PC-9 (cell line): ENCODE measurements at regions not wholly inside any gene's neighbourhood (a gene's known extent, or its start where the extent isn't known, plus 50 kb on each side); places are given as distances from the start of the nearest gene placed in this dataset.

Source experiments
- BruUV-seq: library from RNA; stranded (reverse); fragments of 400-500 nt; replicated peaks from 2 replicates; lab custom pipeline; 2021; lab: Mats Ljungman, UMichigan
- CTCF ChIA-PET: fragments of 300-600 bp; sonication (Branson Sonifier 250); formaldehyde crosslinking; loops from one replicate; lab custom pipeline; 2022; ENCODE audit warnings: antibody characterized with exemption; lab: Charles Lee
- POLR2A ChIA-PET: fragments of 300-600 bp; sonication (Branson Sonifier 250); formaldehyde crosslinking; loops from one replicate; lab custom pipeline; 2022; ENCODE audit warnings: antibody characterized with exemption; ENCODE audit not compliant: unreplicated experiment; lab: Charles Lee
- DNase-seq, 2 experiments: peaks; one replicate each; pipeline versions ENCODE4 v3.0.0 to v3.0.0-alpha.2; 2015 to 2022; ENCODE audit warnings: mixed read lengths in 1 of 2
- H2AFZ ChIP-seq: fragments of 200-600 bp; sonication (generic); 2 replicates; pipeline ENCODE4 v1.8.1; 2017; ENCODE audit warnings: antibody characterized with exemption
- H3F3A ChIP-seq: fragments of 200-600 bp; sonication (generic); 2 replicates; pipeline ENCODE4 v1.8.1; 2017; ENCODE audit warnings: antibody characterized with exemption, mild to moderate bottlenecking, low read depth; ENCODE audit not compliant: insufficient read depth
- H3K27ac ChIP-seq: fragments of 200-600 bp; sonication (generic); 2 replicates; pipeline ENCODE4 v1.6.1; 2016; ENCODE audit warnings: mixed run types
- H3K27me3 ChIP-seq: fragments of 200-600 bp; sonication (generic); 2 replicates; pipeline ENCODE4 v1.6.1; 2016; ENCODE audit warnings: low read depth, mixed run types; ENCODE audit not compliant: insufficient read depth
- H3K36me3 ChIP-seq: fragments of 200-600 bp; sonication (generic); 2 replicates; pipeline ENCODE4 v1.6.1; 2016; ENCODE audit warnings: low read depth, mixed run types
- H3K4me1 ChIP-seq: fragments of 200-600 bp; sonication (generic); replicated peaks from 2 replicates; pipeline ENCODE4 v1.6.1; 2016; ENCODE audit warnings: mixed run types; ENCODE audit not compliant: insufficient read depth
- H3K4me2 ChIP-seq: fragments of 200-600 bp; sonication (generic); 2 replicates; pipeline ENCODE4 v1.6.1; 2017; ENCODE audit warnings: mixed run types
- H3K4me3 ChIP-seq: fragments of 200-600 bp; sonication (generic); 2 replicates; pipeline ENCODE4 v1.6.1; 2016; ENCODE audit warnings: mixed run types
- H3K79me2 ChIP-seq: fragments of 200-600 bp; sonication (generic); 2 replicates; pipeline ENCODE4 v1.6.1; 2017; ENCODE audit warnings: low read depth, mixed run types
- H3K9me2 ChIP-seq: fragments of 200-600 bp; sonication (generic); 2 replicates; pipeline ENCODE4 v1.8.1; 2017; ENCODE audit warnings: mild to moderate bottlenecking; ENCODE audit not compliant: insufficient read depth
- H3K9me3 ChIP-seq: fragments of 200-600 bp; sonication (generic); 2 replicates; pipeline ENCODE4 v1.8.1; 2016; ENCODE audit warnings: low read depth; ENCODE audit not compliant: insufficient read depth
- H4K20me1 ChIP-seq: fragments of 200-600 bp; sonication (generic); 2 replicates; pipeline ENCODE4 v1.8.1; 2017; ENCODE audit not compliant: insufficient read depth
- EZH2 ChIP-seq: fragments of 200-600 bp; sonication (generic); IDR thresholded peaks from 2 replicates; pipeline ENCODE4 v1.8.0; 2017; ENCODE audit warnings: antibody characterized with exemption, low read depth
- intact Hi-C: fragments of 100-400 bp; cut with micrococcal nuclease; formaldehyde crosslinking; loops from one replicate; pipeline ENCODE4 v1.10.0; 2022; ENCODE audit not compliant: unreplicated experiment
- TF ChIP-seq, protein P1 (sequence below): fragments of 200-600 bp; sonication (generic); conservative IDR thresholded peaks from 2 replicates; pipeline ENCODE4 v1.6.1; 2017; ENCODE audit warnings: mixed run types, antibody characterized with exemption, mild to moderate bottlenecking, moderate library complexity

GRCh38 chr5:124650147-124650561 is 96.3 kb downstream of the ZNF608 start:
- H3K9me3 ChIP-seq: no peaks in the 10 kb centered on the region
- DNase-seq: peak in 1 of 2 experiments; percentile 35
- no TSS peak for BruUV-seq
- H3K9me2 ChIP-seq: no peaks in the 10 kb centered on the region
- H4K20me1 ChIP-seq: no peaks in the 10 kb centered on the region
- TF ChIP-seq, protein P1, sequence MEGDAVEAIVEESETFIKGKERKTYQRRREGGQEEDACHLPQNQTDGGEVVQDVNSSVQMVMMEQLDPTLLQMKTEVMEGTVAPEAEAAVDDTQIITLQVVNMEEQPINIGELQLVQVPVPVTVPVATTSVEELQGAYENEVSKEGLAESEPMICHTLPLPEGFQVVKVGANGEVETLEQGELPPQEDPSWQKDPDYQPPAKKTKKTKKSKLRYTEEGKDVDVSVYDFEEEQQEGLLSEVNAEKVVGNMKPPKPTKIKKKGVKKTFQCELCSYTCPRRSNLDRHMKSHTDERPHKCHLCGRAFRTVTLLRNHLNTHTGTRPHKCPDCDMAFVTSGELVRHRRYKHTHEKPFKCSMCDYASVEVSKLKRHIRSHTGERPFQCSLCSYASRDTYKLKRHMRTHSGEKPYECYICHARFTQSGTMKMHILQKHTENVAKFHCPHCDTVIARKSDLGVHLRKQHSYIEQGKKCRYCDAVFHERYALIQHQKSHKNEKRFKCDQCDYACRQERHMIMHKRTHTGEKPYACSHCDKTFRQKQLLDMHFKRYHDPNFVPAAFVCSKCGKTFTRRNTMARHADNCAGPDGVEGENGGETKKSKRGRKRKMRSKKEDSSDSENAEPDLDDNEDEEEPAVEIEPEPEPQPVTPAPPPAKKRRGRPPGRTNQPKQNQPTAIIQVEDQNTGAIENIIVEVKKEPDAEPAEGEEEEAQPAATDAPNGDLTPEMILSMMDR: no peak
- no peak for TF ChIP-seq EZH2
- no peaks in the 10 kb centered on the region for H3K79me2 ChIP-seq
- H3K4me3 ChIP-seq: peak overlapping the region; percentile 63; the same call in 1 of the 2 replicates
- peaks cover 53% of the 10 kb centered on the region for H3K4me1 ChIP-seq
- peak overlapping the region; percentile 88 for H3K4me2 ChIP-seq
- intact Hi-C loops: no loop called here
- peaks cover 38% of the 10 kb centered on the region; the same call in 1 of the 2 replicates for H3F3A ChIP-seq
- ChIA-PET CTCF (no interaction called here), POLR2A (no interaction called here)
- no peak overlapping the region for H2AFZ ChIP-seq
- no peaks in the 10 kb centered on the region for H3K36me3 ChIP-seq
- no peaks in the 10 kb centered on the region for H3K27me3 ChIP-seq
- H3K27ac ChIP-seq: peak overlapping the region; percentile 68

- DNase-seq: peak; percentile 63 to 93
- TF ChIP-seq EZH2: no peak
- TF ChIP-seq, protein P1: no peak
- Histone ChIP-seq H4K20me1 (no peaks in the 10 kb centered on the region), H3K4me3 (peak overlapping the region; percentile 63; the same call in 1 of the 2 replicates), H3K4me1 (peaks cover 48% of the 10 kb centered on the region), H3K9me3 (no peaks in the 10 kb centered on the region), H3K79me2 (no peaks in the 10 kb centered on the region), H2AFZ (no peak overlapping the region), H3K27ac (peak overlapping the region; percentile 68), H3F3A (peaks cover 33% of the 10 kb centered on the region; the same call in 1 of the 2 replicates), H3K36me3 (no peaks in the 10 kb centered on the region), H3K9me2 (no peaks in the 10 kb centered on the region), H3K4me2 (peak overlapping the region; percentile 88), H3K27me3 (no peaks in the 10 kb centered on the region)
- ChIA-PET POLR2A (no interaction called here), CTCF (no interaction called here)
- BruUV-seq: no TSS peak
- intact Hi-C loops: no loop called here
These were observed 96.8 kb downstream of the ZNF608 start for GRCh38 chr5:124649491-124650146.

GRCh38 chr5:124648902-124649467 is 97.5 kb downstream of the ZNF608 start:
- H3K79me2 ChIP-seq: no peaks in the 10 kb centered on the region
- no peak for DNase-seq
- H3K36me3 ChIP-seq: no peaks in the 10 kb centered on the region
- no peaks in the 10 kb centered on the region for H3K27me3 ChIP-seq
- H3K4me2 ChIP-seq: peak overlapping the region; percentile 88
- H3K9me3 ChIP-seq: no peaks in the 10 kb centered on the region
- H3K27ac ChIP-seq: peak overlapping the region; percentile 68
- ChIA-PET POLR2A (no interaction called here), CTCF (no interaction called here)
- no peak overlapping the region for H2AFZ ChIP-seq
- peaks cover 32% of the 10 kb centered on the region; the same call in 1 of the 2 replicates for H3F3A ChIP-seq
- no peaks in the 10 kb centered on the region for H4K20me1 ChIP-seq
- peaks cover 43% of the 10 kb centered on the region for H3K4me1 ChIP-seq
- TF ChIP-seq, protein P1: no peak
- no peak for TF ChIP-seq EZH2
- H3K9me2 ChIP-seq: no peaks in the 10 kb centered on the region
- intact Hi-C loops: no loop called here
- no TSS peak for BruUV-seq
- no peak overlapping the region for H3K4me3 ChIP-seq
